Skin of body (tissue), 1 donor: ENCODE measurements at regions not wholly inside any gene's neighbourhood (a gene's known extent, or its start where the extent isn't known, plus 50 kb on each side); places are given as distances from the start of the nearest gene placed in this dataset.

Source experiments
- DNase-seq: peaks from one replicate; lab custom pipeline; 2025; lab: John Stamatoyannopoulos, UW

GRCh38 chr2:204415406-204416181 lies 129.7 kb upstream of the PARD3B start:
- no peak for DNase-seq

DNA sequence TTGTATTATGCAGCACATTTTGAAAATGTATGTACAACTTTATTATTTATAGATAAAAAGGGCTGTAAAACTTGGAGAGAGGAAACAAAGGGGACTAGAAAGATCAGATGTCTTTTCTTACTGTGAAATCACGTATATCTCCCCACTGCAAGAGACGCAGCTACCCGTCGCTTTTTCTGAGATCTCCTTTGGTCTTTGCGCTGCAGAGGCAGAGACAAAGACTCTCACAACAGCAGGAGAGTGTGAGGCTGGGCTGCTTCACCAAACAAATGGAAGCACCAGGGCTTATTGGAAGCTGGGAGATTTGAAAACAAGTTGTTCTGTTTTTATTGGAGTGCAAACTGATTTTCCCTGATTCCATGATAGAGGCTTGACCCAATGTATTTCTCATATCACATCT lies 129.0 kb upstream of the PARD3B start:
- DNase-seq = no peak

DNA sequence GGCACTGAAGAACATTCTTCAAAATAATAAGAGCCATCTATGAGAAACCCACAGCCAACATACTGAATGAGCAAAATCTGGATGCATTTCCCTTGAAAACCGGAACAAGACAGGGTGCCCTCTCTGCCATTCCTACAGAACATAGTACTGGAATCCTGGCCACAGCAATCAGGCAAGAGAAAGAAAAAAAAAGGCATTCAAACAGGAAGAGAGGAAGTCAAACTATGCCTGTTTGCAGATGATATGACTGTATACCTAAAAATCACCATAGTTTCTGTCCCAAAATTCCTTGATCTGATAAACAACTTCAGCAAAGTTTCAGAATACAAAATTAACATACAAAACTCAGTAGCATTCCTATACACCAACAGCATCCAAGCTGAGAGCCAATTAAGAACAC lies 119.5 kb upstream of the PARD3B start:
- no peak for DNase-seq

DNA sequence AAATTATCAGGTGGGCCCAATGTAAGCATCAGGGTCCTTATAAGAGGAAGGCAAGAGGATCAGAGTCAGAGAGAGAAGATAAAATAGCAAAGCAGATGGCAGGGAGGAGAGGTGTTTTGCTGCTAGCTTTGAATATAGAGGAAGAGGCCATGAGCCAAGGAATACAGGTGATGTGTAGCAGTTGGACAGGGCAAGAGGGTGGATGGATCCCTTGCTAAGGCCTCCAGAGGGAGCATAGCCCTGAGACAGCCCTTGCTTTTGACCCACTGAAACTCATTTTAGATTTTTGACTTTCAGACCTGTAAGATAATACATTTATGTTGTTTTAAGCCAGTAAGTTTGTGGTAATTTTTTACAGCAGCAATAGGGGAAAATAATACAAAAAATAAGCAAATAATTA lies 116.6 kb upstream of the PARD3B start:
- DNase-seq = no peak

GRCh38 chr2:204431529-204431928 lies 113.7 kb upstream of the PARD3B start:
- DNase-seq = no peak

DNA sequence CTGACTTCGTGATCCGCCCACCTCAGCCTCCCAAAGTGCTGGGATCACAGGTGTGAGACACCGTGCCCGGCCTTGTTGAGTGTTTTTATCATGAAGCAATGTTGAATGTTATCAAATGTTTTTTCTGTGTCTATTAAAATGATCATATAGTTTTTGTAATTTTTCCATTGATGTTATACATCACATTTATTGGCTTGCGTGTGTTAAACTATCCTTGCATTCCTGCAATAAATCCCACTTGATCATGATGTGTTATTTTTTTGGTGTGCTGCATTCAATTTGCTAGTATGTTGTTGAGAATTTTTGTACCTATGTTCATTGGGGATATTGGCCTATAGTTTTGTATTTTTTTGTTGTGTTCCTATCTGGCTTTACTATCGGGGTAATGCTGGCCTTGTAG lies 113.1 kb upstream of the PARD3B start:
- DNase-seq = no peak

GRCh38 chr2:204434660-204435462 lies 110.4 kb upstream of the PARD3B start:
- no peak for DNase-seq

DNA sequence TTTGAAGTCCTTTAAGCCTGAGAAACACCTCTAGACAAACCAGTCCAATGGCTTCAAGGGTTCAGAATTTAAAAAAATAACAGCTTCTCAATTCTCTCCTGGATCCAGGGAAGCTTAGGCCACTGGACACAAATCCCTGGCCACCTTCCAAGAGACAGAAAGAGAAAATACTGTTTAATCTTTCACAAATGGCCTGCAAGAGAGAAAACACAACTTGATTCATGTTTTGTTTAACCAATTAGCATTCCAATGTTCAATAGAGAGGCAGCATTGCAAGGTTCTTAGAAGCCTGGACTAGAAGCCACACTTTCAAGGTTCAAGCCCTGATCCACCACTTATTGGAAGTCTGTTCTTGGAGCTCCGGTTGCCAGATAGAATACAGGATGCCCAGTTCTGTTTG lies 109.0 kb upstream of the PARD3B start:
- no peak for DNase-seq

GRCh38 chr2:204437408-204437807 lies 107.9 kb upstream of the PARD3B start:
- no peak for DNase-seq

GRCh38 chr2:204437815-204438756 lies 107.2 kb upstream of the PARD3B start:
- no peak for DNase-seq

GRCh38 chr2:204441316-204441715 lies 104.0 kb upstream of the PARD3B start:
- DNase-seq = no peak

DNA sequence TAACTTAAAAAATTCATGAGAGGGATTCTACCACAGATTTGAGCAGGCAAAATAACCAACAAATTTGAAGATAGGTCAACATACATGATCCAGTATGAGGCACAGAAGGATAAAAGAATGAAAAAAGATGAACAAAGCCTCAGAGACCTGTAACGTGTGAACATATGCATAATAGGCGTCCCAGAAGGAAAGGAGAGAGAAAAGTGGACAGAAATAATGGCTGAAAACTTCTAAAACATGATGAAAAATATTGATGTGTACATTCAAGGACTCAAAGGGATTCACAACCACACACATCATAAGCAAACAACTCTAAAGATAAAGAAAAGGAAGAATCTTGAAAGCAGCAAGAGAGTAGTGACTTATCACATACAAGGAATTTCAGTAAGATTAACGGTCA lies 100.1 kb upstream of the PARD3B start:
- DNase-seq = no peak

- no peak for DNase-seq
Measured at GRCh38 chr2:204447722-204448121, 97.6 kb upstream of the PARD3B start.

DNA sequence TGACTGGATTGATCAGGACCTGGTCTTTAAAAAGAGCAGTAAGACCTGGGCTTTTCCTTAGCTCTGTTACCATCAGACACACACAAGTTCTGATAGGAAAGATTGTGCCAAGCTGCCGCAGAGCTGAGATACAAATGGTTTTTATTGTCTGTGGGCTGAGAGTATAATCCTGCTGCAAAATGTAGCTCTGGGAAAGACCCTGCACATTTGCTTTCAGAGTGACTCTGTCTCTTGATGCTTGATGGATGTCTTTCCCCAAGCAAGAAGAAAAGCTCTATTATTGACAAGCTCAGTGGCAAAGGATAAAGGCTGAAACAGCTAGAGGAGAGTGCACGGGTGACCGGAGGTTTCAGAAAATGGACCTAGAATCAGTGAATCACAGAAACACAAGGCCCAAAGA lies 95.3 kb upstream of the PARD3B start:
- no peak for DNase-seq

DNA sequence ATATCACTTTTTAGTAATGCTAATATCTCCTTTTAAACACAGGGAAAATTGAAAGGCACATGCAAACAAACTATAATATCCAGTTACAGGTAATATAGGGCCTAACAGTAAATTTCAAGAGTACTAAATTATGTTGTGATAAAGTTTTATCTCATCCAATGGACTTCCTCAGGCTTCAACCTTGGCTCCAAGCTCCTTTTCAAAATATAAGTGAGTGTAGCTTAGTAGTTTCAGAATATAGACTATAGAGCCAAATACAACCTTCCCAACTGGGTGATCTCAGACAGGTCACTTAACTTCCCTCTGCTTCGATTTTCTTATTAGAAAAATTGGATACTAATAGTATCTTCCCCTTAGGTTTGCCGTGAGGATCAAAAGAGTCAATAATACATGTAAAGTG lies 93.5 kb upstream of the PARD3B start:
- DNase-seq = no peak

DNA sequence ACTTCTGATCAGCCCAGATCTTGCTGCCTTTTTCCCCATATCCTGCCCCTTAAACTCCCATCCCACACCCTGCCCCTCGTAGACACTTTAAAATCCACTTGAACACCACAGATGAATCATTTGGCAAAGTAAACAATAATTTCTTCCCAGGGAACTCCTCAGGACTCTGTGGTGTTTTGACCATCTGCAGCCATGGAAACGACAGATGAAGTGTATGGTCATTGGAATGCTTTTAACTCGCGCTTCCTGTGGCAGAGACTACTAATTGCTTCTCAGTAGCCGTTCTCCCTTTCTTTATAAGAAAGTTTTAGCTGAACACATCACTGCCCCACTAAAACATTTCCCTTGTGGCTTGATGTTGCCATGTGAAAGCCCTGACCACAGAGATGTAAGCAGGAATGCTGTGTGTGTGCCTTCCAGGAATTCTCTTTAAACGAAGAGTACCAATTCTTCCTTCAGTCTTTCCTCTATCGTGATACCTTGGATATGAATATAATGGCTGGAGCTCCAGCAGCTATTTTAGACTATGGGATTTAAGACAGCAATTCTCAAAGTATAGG lies 92.7 kb upstream of the PARD3B start:
- peak; percentile 76 for DNase-seq

- DNase-seq = peak; percentile 46
Measured at GRCh38 chr2:204453730-204454167, 91.5 kb upstream of the PARD3B start.

- DNase-seq = no peak
Measured at GRCh38 chr2:204454672-204455380, 90.4 kb upstream of the PARD3B start.

GRCh38 chr2:204468746-204469429 lies 76.4 kb upstream of the PARD3B start:
- DNase-seq = peak; percentile 12

DNA sequence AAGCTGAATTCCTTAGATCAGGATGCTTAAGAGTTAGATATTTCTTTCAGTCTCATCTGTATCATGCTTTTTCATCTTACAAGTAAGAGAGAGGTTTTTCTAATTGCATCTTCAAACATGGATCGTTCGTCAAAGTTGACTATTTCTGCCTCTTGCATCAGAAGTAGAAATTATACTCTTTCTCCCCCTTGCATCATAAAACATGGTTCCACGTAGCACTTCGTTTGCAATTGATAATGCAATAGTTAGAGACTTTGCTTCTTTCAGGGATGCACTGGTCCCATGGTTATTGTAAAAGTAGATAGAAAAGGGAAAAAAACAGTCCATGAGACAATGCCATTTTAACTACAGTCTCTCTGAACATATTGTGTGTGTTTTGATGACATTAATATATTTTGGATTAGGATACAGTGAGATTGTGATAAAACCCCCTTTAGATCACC lies 75.1 kb upstream of the PARD3B start:
- DNase-seq = no peak
